NCI-H187 (cell line): ENCODE measurements at regions not wholly inside any gene's neighbourhood (a gene's known extent, or its start where the extent isn't known, plus 50 kb on each side); places are given as distances from the start of the nearest gene placed in this dataset.

ENCODE experiments used
- DNase-seq, 2 experiments: peaks; one replicate each; lab custom pipeline; 2025; lab: John Stamatoyannopoulos, UW

DNA sequence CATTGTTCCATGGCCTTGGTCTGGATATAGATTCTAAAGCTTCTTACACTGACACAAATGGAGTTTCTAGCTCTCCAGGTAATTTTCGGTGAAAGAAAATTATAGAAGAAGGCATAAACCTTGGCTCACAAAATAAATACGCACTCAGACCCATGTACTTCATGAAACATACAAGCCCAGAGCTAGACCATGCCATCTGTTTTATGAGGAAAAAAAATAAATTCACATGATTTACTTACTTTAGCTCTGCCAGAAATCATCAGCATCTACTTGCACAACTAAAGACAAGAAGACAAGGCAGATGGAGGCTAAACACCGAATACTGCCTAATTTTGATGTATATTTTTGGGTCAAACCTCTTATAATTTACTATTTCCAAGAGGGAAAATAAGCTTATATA lies 197.4 kb upstream of the KLF14 start:
- no peak for DNase-seq

GRCh38 chr7:130932088-130932487 lies 198.1 kb upstream of the KLF14 start:
- DNase-seq: no peak

DNA sequence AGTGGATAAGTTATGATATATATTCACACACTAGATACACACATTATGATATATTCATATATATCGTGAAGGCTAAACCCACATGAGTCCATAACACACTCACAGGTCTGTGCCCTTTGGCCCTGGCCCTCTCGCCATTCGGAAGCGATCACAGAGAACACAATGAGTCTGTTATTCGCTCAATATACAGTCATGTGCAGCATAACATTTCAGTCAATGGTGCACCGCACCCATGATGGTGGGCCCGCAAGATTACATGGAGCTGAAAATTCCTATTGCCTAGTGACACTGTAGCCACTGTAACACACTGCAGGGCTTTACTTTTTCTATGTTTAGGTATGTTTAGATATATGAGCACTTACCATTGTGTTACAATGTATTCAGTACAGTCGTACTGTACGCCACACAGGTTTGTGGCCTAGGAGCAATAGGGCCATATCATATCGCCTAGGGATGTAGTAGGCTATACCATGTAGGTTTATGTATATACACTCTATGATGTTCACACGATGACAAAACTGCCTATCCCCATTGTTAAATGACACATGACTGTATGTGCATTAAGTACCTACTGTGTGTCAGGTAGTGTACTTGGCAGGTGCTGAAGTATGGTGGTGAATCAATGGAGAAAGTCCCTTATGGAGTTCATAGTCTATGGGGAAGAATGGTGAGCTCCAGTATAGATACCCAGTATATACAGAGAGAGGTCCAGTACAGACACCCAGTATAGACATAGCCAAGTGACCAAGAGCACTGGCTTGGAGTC lies 198.8 kb upstream of the KLF14 start:
- no peak for DNase-seq

DNA sequence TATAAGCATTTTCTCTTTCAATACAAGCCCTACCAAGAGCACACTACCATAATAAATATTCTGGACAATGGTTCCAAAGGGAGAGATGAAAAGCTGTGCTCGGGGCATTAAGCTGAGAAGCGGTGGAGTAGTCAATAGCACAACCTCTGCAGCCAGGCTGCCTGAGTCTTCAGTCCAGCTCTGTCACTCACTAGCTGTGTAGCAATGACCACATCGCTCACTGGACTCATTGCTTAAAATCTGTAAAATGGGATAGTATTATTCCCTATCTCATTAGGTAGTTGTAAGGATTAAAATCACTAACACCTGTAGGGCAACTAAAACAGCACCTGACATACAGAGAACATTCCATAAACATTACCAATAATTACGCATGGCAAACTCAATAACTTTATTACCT lies 199.9 kb upstream of the KLF14 start:
- no peak for DNase-seq

DNA sequence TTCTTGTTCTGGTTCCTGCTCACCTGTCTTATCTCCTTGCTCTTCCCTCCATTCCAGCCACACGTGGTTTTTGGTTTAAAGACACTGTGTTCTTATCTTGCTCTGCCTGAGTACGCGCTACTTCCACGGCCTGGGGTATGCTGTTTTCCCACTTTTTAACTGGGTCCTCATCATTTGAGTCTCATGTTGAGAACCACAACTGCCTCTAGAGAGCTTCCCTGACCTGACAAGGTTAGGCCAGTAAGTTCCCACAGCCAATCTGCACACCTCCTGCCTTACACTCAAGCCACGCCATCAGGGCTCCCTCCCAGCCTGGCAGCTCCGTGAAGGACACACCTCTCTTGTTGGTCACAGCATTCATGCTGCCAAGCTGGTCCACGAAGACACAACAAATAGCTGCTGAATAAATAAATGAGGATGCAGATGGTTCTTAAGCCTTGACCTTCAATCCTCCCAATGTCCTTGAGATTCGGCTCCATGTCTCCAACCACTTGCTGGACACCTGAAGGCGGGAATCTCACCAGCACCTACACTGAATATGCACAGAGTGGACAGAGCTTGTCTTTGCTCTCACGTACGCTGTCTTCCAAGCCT lies 201.7 kb upstream of the KLF14 start:
- no peak for DNase-seq

DNA sequence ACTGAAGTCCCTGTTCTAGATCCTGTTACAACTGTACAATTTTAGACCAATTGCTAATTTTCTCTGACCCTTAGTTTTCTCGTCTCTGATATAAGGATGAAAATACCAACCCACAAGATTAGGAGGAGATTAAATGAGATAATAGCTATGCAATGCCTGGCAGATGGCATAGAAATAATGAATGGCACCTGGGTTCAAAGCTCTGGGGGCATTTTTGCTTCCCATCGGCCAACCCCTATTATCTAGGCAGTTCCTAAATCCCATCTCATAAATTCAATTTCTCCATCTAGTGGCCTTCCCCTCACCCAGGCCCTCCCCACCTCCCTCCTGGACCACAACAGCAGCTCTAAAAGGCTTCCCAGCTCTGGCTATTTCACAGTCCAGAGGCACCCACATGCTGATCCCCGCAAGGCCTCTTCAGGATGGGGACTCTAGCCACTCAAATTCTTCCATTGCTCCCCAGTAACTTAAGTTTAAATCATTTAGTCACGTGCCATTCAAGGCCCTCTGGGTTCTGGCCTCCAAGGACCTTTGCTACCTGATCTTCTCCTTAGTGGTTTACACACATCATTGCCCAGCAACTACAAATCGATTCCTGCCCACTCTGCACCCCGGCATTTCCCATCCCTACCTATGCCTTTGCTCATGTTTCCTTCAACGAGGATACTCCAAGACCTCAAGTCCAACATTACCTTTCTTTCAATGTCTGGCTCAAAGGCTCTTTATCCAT lies 202.4 kb upstream of the KLF14 start:
- no peak for DNase-seq

- no peak for DNase-seq
Measured at GRCh38 chr7:130937016-130937415, 203.0 kb upstream of the KLF14 start.

DNA sequence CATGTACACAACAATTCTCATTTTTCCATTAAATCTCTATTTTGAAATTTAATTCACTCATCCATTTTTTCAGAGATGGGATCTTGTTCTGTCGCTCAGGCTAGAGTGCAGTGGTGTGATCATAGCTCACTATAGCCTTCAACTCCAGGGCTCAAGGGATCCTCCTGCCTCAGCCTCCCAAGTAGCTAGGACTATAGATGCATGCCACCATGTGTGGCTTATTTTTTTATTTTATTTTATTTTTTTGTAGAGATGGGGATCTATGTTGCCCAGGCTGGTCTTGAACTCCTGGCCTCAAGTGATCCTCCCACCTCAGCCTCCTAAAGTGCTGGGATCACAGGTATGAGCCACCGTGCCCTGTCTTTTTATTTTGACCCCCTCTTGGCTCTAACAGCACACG lies 203.8 kb upstream of the KLF14 start:
- no peak for DNase-seq

- DNase-seq: no peak
Measured at GRCh38 chr7:130938661-130939060, 204.7 kb upstream of the KLF14 start.

DNA sequence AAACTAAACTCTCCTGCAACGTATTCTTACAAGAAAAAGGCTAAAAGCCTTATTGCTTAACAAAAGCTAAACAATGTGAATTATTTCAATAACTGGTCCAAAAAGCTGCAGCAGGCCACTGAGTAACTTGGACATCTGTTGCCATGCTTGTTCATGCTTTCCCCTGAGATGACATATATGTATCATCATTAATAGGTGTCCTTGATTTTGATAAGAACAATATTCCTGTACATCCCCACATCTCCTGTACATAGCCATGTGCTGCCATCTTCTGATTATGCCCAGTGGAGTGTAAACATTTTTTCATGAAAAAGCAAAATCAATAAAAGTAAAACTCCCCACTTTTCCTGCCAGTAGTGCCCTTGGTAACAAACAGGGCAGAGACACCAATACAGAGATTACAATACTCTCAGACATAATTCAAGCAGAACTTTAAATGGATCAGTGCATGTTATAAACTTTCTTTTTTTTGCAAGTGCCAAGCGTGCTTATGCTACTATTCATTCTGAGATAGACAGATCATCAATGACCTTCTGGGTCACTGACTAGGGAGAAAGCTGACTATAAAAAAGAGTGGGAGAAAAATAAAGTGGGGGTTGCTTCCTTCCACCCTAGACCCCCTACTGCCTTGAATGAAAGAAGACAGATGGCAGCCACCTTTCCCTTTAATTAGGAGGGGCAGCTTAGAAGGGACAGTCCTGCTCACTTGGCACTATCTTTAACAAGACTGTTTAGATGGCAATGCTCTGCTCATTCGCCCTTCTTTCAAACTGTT lies 205.5 kb upstream of the KLF14 start:
- no peak for DNase-seq

GRCh38 chr7:130940326-130940725 lies 206.3 kb upstream of the KLF14 start:
- DNase-seq: no peak

DNA sequence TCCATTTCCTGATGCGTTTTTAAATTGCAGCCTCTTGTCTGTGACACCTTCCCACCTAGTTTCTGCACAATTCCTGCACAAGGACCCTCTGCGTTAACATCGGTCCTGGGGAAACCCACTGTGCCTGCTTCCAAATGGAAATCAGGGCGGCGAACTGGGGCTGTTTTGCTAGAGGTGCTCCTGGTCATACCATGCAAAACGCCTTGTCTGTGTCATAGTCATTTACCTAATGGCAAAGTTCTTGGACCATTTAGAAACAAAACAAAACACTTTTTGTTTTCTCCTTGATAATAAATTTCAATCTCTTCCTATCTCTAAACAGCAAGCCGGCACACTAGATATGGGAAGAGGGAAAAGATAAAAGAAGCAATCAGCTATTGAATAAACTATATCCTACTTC lies 206.9 kb upstream of the KLF14 start:
- DNase-seq: no peak

- no peak for DNase-seq
Measured at GRCh38 chr7:130941322-130942210, 207.6 kb upstream of the KLF14 start.

DNA sequence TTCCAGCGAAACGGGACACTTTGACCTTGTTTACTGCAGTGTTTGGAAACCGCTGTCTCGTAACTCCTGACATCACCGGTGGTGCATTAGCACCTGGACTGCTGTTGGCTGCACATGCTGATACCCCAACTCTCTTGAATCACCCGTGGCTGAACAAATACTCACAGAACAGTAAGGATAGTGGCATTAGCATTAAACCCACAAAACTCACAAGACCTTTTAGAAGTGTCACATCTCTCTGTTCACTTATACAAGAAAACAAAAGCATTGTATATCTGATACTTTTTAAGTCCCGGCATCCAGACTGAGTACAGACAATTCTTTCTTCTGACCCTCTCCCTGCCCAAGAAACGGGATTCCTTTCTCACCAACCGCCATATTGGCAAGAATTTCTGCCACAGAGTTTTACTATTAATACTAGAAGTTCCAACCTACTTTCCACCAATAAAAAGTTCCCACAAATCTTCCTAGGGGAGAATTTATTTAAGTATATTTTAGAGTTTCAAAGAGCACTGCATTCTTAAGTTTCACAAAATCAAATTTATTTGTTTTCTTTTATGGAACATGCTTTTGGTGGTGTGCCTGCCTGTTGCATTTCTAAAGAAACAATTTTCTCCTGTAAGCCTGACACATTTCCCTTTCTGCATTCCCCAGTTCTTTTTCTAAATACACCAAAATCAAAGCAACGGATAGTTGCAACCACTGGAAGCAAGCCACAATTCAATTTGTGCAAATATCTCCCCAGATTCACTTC lies 208.4 kb upstream of the KLF14 start:
- no peak for DNase-seq

GRCh38 chr7:130943336-130943901 lies 209.4 kb upstream of the KLF14 start:
- no peak for DNase-seq

DNA sequence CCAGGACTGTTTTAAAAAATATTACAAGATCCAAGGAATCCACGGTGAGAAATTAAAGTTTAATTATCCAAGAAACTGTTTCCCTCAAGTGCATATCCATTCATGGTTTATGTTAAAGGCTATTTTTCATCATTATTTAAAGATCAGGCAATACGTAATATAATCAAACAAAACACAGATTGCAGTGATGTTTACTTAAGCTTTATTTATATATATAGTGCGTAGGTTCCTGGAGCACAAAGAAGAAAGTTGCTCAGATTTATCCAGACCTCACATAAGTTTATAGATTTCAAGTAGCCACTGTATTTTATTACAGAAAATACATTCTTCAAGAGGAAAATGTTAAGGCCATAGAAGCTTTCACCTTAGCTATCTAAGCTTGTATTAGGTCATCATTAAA lies 210.0 kb upstream of the KLF14 start:
- no peak for DNase-seq

DNA sequence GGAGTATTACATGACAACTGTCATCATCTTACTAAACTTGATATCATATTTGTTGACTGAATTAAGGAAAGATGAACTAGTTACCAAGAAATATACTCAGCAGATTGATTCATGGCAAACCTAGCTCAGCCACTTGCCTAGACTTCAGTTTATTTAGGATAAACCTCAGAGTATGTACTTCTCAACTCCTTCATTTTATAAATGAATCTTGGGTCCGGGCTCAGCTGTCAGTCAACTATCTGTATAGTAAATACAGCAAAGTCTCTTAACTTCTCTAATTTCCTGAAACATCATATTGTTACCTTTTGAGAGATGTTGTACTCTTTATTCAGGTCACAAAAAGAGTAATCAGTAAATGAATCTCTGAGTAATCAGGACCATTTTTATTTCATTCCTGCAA lies 211.0 kb upstream of the KLF14 start:
- DNase-seq: no peak

DNA sequence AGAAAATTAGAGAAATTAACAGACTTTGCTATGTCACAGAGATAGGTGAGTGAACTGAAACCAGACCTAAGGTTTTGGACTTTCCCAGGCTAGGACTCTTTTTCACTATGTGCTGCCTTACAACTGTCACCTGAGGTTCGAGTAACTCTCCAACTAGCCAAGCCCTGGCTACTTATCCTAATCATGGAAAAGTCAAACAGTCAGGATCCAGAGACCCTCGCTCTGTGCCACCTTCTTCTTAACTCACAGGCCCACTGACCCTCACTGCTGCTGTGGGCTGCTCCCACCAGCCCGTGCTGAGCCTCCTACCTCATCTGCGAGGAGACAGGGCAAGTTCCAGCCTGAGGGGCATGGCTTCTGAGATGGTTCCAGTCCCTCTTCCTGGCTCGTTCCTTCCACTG lies 211.4 kb upstream of the KLF14 start:
- no peak for DNase-seq

- DNase-seq: no peak
Measured at GRCh38 chr7:130946114-130946513, 212.1 kb upstream of the KLF14 start.

DNA sequence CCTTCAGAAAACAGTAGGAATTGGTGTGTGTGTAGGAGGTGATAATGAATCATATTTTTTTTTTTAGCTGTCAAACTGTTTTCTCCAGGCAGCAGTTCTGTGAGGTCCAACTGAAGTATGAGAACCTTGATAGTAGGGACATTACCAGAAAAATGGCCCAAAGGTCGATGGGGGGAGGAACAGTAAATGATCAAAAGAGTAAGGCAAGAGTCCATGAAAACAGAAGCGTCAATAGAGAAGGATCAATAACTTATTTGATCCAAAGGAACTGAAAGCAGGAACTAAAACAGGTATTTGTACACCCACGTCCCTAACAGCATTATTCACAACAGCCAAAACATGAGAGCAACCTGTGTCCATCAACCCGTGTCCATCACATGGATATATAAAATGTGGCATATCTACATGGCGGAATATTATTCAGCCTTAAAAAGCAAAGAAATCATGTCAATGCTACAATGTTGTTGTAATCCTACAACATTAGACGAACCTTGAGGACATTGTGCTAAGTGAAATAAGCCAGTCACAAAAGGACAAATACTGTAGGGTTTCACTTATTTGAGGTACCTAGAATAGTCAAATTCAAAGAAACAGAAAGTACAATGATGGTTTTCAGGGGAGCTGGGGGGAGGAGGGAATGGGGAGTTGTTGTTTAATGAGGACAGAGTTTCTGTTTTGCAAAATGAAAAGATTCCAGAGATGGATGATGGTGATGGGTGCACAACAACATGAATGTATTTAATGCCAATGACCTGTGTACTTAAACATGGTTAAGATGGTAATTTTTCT lies 214.0 kb upstream of the KLF14 start:
- no peak for DNase-seq
